ENCODE measurements at regions not wholly inside any gene's neighbourhood (a gene's known extent, or its start where the extent isn't known, plus 50 kb on each side); places are given as distances from the start of the nearest gene placed in this dataset.

DNA sequence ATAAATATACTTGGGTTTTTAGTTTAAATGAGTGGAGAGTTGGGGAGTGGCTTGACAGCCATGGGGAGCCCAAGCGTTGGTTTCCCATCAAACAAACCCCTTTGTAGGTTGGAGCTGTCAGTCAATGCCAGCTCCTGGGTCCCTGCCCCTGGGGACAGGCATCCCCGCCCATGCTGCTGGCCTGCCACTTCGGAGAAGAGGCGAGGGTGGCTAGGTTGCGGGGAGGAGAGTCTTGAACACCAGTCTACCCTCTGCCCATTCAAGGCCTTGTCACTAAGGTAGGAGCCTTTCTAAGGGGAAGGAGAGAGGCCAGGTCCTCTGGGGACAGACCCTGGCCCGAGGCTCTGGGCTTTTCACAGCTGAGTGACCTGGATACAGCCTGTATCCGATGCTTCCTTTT lies 211.9 kb upstream of the CADM1 start:
- TF ChIP-seq POLR2A (IDR thresholded peaks at IDR 0.05), result no peak
- TF ChIP-seq, protein P1, sequence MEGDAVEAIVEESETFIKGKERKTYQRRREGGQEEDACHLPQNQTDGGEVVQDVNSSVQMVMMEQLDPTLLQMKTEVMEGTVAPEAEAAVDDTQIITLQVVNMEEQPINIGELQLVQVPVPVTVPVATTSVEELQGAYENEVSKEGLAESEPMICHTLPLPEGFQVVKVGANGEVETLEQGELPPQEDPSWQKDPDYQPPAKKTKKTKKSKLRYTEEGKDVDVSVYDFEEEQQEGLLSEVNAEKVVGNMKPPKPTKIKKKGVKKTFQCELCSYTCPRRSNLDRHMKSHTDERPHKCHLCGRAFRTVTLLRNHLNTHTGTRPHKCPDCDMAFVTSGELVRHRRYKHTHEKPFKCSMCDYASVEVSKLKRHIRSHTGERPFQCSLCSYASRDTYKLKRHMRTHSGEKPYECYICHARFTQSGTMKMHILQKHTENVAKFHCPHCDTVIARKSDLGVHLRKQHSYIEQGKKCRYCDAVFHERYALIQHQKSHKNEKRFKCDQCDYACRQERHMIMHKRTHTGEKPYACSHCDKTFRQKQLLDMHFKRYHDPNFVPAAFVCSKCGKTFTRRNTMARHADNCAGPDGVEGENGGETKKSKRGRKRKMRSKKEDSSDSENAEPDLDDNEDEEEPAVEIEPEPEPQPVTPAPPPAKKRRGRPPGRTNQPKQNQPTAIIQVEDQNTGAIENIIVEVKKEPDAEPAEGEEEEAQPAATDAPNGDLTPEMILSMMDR (IDR thresholded peaks at IDR 0.05), result no peak

All from gastroesophageal sphincter (tissue), 3 donors.